GM23338 (cell line): ENCODE measurements at regions not wholly inside any gene's neighbourhood (a gene's known extent, or its start where the extent isn't known, plus 50 kb on each side); places are given as distances from the start of the nearest gene placed in this dataset.
A peak's percentile ranks its signal among the peaks of the same experiment; 100 is the strongest.

Experiments used
- ATAC-seq: fragments of 200-7000 bp; cut with Tn5 transposase; 3 replicates; pipeline ENCODE4 v1.9.1; 2020
- DNase-seq: peaks from one replicate; pipeline ENCODE4 v3.0.0-alpha.2; 2015; ENCODE audit warnings: low spot score
- H2AFZ ChIP-seq: fragments of 200-600 bp; sonication (generic); 2 replicates; pipeline ENCODE4 v1.8.0; 2016; ENCODE audit warnings: antibody characterized with exemption, mild to moderate bottlenecking, moderate library complexity
- H3F3A ChIP-seq: fragments of 200-600 bp; sonication (generic); replicated peaks from 2 replicates; pipeline ENCODE4 v1.8.0; 2017; ENCODE audit warnings: antibody characterized with exemption, mixed run types, low read depth
- H3K27ac ChIP-seq: fragments of 200-600 bp; sonication (generic); 2 replicates; pipeline ENCODE4 v1.6.1; 2016; ENCODE audit warnings: low read depth
- H3K27me3 ChIP-seq: fragments of 200-600 bp; sonication (generic); 2 replicates; pipeline ENCODE4 v1.8.0; 2016; ENCODE audit warnings: mild to moderate bottlenecking, mixed run types, moderate library complexity; ENCODE audit not compliant: insufficient read depth
- H3K36me3 ChIP-seq: fragments of 200-600 bp; sonication (generic); 2 replicates; pipeline ENCODE4 v1.8.0; 2016; ENCODE audit warnings: mild to moderate bottlenecking; ENCODE audit not compliant: insufficient read depth
- H3K4me1 ChIP-seq: fragments of 200-600 bp; sonication (generic); 2 replicates; pipeline ENCODE4 v1.8.0; 2016; ENCODE audit warnings: mild to moderate bottlenecking, moderate library complexity; ENCODE audit not compliant: insufficient read depth
- H3K4me2 ChIP-seq: fragments of 200-600 bp; sonication (generic); 2 replicates; pipeline ENCODE4 v1.7.1; 2017; ENCODE audit warnings: mixed run types
- H3K4me3 ChIP-seq: fragments of 200-600 bp; sonication (generic); 2 replicates; pipeline ENCODE4 v1.6.1; 2016; ENCODE audit warnings: mixed run types
- H3K79me2 ChIP-seq: fragments of 200-600 bp; sonication (generic); replicated peaks from 2 replicates; pipeline ENCODE4 v1.8.0; 2017; ENCODE audit warnings: mild to moderate bottlenecking; ENCODE audit not compliant: insufficient read depth
- H3K9me2 ChIP-seq: fragments of 200-600 bp; sonication (generic); 2 replicates; pipeline ENCODE4 v1.8.0; 2017; ENCODE audit not compliant: insufficient read depth
- H4K20me1 ChIP-seq: fragments of 200-600 bp; sonication (generic); replicated peaks from 2 replicates; pipeline ENCODE4 v1.8.0; 2017; ENCODE audit warnings: mild to moderate bottlenecking; ENCODE audit not compliant: insufficient read depth
- H3K27ac Mint-ChIP-seq: 2 replicates; pipeline ENCODE4 v1.8.0; 2020; ENCODE audit warnings: inconsistent platforms, mild to moderate bottlenecking, moderate library complexity, mixed read lengths
- H3K27me3 Mint-ChIP-seq: 3 replicates; pipeline ENCODE4 v1.8.0; 2022; ENCODE audit warnings: low read depth, mild to moderate bottlenecking, moderate library complexity, mixed read lengths, inconsistent platforms; ENCODE audit not compliant: insufficient read depth, poor library complexity
- H3K36me3 Mint-ChIP-seq: 3 replicates; pipeline ENCODE4 v1.8.0; 2021; ENCODE audit warnings: low read depth, mild to moderate bottlenecking, inconsistent platforms, moderate library complexity, mixed read lengths
- H3K4me1 Mint-ChIP-seq: 3 replicates; pipeline ENCODE4 v1.8.0; 2020; ENCODE audit warnings: mild to moderate bottlenecking, inconsistent platforms, mixed read lengths
- H3K4me3 Mint-ChIP-seq: 3 replicates; pipeline ENCODE4 v1.8.0; 2021; ENCODE audit warnings: moderate library complexity, mild to moderate bottlenecking, inconsistent platforms, mixed read lengths
- H3K9me3 Mint-ChIP-seq: 3 replicates; pipeline ENCODE4 v1.8.0; 2020; ENCODE audit warnings: moderate library complexity, mild to moderate bottlenecking, inconsistent platforms, mixed read lengths
- CREB1 ChIP-seq: fragments of 250-450 bp; sonication (Bioruptor Pico); IDR thresholded peaks from 2 replicates; pipeline ENCODE4 v1.5.0; 2020; ENCODE audit warnings: low read depth, mild to moderate bottlenecking, moderate library complexity
- CTCF ChIP-seq, 2 experiments: fragments of 200-600 bp in 1 of 2; sonication (generic) in 1 of 2; conservative IDR thresholded peaks; 2 replicates each; pipeline versions ENCODE4 v1.5.1 to v1.6.1; 2016 to 2017; ENCODE audit warnings: antibody characterized with exemption in 2 of 2, low read depth in 2 of 2, mild to moderate bottlenecking in 2 of 2, moderate library complexity in 1 of 2
- ETS1 ChIP-seq: IDR thresholded peaks from 2 replicates; pipeline ENCODE4 v1.6.1; 2016; ENCODE audit warnings: antibody characterized with exemption
- EZH2 ChIP-seq: fragments of 200-600 bp; sonication (generic); IDR thresholded peaks from one replicate; pipeline ENCODE4 v1.8.0; 2017; ENCODE audit warnings: antibody characterized with exemption, mild to moderate bottlenecking, low read depth; ENCODE audit not compliant: unreplicated experiment
- EZH2phosphoT487 ChIP-seq: fragments of 200-600 bp; sonication (generic); IDR thresholded peaks from one replicate; pipeline ENCODE4 v1.8.1; 2018; ENCODE audit warnings: antibody characterized with exemption; ENCODE audit not compliant: unreplicated experiment
- JUNB ChIP-seq: IDR thresholded peaks from one replicate; pipeline ENCODE4 v1.6.1; 2016; ENCODE audit warnings: antibody characterized with exemption; ENCODE audit not compliant: unreplicated experiment
- NANOG ChIP-seq: IDR thresholded peaks from 2 replicates; pipeline ENCODE4 v1.6.1; 2016; ENCODE audit warnings: antibody characterized with exemption, borderline replicate concordance
- POLR2AphosphoS5 ChIP-seq: IDR thresholded peaks from 2 replicates; pipeline ENCODE4 v1.6.1; 2016; ENCODE audit warnings: antibody characterized with exemption, low read depth
- REST ChIP-seq: IDR thresholded peaks from one replicate; pipeline ENCODE4 v1.6.1; 2018; ENCODE audit warnings: antibody characterized with exemption; ENCODE audit not compliant: unreplicated experiment
- STAT1 ChIP-seq: IDR thresholded peaks from one replicate; pipeline ENCODE4 v1.6.1; 2016; ENCODE audit warnings: antibody characterized with exemption; ENCODE audit not compliant: unreplicated experiment
- ZNF114 ChIP-seq: fragments of 250-450 bp; sonication (Bioruptor Pico); IDR thresholded peaks from 2 replicates; pipeline ENCODE4 v1.5.0; 2020; ENCODE audit warnings: mild to moderate bottlenecking, moderate library complexity
- ZNF462 ChIP-seq: fragments of 250-450 bp; sonication (Bioruptor Pico); IDR thresholded peaks from 2 replicates; pipeline ENCODE4 v1.5.0; 2020; ENCODE audit warnings: mild to moderate bottlenecking, moderate library complexity

GRCh38 chr21:38729291-38729690 is 76.4 kb upstream of the ETS2 start (continued):
- no peak for TF ChIP-seq ETS1
- no peak for TF ChIP-seq EZH2
- no peak for TF ChIP-seq ZNF114 (CRISPR knock-in tag)
- TF ChIP-seq CTCF (conservative IDR thresholded peaks at IDR 0.05; ENCODE audit: low read depth in 2 of 2): no peak
- TF ChIP-seq STAT1: no peak
- no peak for TF ChIP-seq CREB1 (CRISPR knock-in tag)
- no peak for TF ChIP-seq NANOG

- H3K4me1 ChIP-seq: 0 out of 2 replicates have a peak, but pooled peaks cover 5% of the 10 kb centered on the region
- H3K79me2 ChIP-seq: no peaks in the 10 kb centered on the region
- H3K4me2 ChIP-seq: no peak overlapping the region
- H2AFZ ChIP-seq: peak overlapping the region; percentile 80; the same call in 1 of the 2 replicates
- no peak overlapping the region for H3K27ac ChIP-seq
- Mint-ChIP-seq H3K4me1 (peaks cover 10% of the 10 kb centered on the region), H3K27ac (peak overlapping the region; percentile 25; the same call in 1 of the 2 replicates), H3K36me3 (peaks cover 5% of the 10 kb centered on the region; the same call in 2 of the 3 replicates), H3K4me3 (no peak overlapping the region), H3K27me3 (peaks cover 4% of the 10 kb centered on the region), H3K9me3 (peaks cover 9% of the 10 kb centered on the region; the same call in 2 of the 3 replicates)
- no peaks in the 10 kb centered on the region; the same call in 1 of the 2 replicates for H3K36me3 ChIP-seq
- no peaks in the 10 kb centered on the region for H3K9me2 ChIP-seq
- no peaks in the 10 kb centered on the region for H4K20me1 ChIP-seq
- ATAC-seq (no peak), DNase-seq (no peak)
- no peak overlapping the region for H3K4me3 ChIP-seq
- no peaks in the 10 kb centered on the region for H3F3A ChIP-seq
- TF ChIP-seq ZNF114 (CRISPR knock-in tag) (no peak), EZH2 (no peak), ZNF462 (CRISPR knock-in tag) (no peak), JUNB (no peak), REST (no peak), STAT1 (no peak), EZH2phosphoT487 (no peak), POLR2AphosphoS5 (no peak), NANOG (no peak)
- no peaks in the 10 kb centered on the region for H3K27me3 ChIP-seq
Measured at GRCh38 chr21:38729754-38730379, 75.9 kb upstream of the ETS2 start.
